Dedifferentiated amniotic fluid mesenchymal stem cell (primary cell): ENCODE measurements at regions not wholly inside any gene's neighbourhood (a gene's known extent, or its start where the extent isn't known, plus 50 kb on each side); places are given as distances from the start of the nearest gene placed in this dataset.
"Not testable (repeated sequence)": the region's sequence is repeated elsewhere in the genome, so short reads cannot be mapped to it uniquely, and the experiment has no call there.

ENCODE experiments used
- DNase-seq: peaks from one replicate; pipeline ENCODE4 v3.0.0-alpha.2; 2016; ENCODE audit errors: extremely low spot score

GRCh38 chr13:81393110-81393509 is 1052.2 kb upstream of the SPRY2 start:
- no peak for DNase-seq

GRCh38 chr13:81388400-81388799 is 1047.5 kb upstream of the SPRY2 start:
- DNase-seq: peak; percentile 5

- peak; percentile 9 for DNase-seq
Measured at GRCh38 chr13:81383444-81383843, 1042.5 kb upstream of the SPRY2 start.

DNA sequence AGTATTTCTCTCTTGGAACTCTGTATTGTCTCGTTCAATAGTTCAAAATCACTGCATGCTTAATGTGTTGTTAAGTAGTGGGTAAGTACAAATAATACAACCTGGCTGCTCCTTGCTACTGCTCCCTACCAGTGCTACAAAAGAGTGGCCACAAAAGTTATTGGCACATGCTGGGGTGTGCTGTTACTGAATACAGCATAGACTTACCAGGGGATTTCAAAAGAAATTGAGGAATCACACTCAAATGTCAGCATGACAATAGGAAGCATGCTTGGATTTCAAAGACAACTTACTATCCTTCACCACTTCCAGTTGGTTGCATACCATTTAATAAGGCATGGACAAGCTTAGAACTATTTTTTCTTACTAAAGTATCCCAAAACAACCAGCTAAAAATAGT is 1041.3 kb upstream of the SPRY2 start:
- DNase-seq: no peak

DNA sequence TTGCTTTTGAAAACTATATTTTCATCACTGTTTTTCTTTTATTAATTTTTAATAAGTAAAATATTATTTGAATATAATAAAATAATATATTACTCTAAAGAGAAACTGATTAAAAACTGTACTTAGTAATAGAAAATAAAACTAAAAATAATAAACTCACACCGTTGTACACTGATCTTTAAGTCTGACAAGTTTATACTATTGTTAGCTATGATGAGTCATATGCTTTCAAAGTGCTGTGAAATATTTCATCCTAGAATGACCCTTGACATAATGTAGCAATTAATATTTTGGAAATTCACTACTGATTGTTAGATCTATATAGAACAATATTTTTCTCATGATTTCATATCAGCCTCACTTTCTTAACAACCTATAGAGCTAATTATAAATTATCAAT is 1040.6 kb upstream of the SPRY2 start:
- no peak for DNase-seq

GRCh38 chr13:81379183-81379582 is 1038.3 kb upstream of the SPRY2 start:
- DNase-seq: no peak

DNA sequence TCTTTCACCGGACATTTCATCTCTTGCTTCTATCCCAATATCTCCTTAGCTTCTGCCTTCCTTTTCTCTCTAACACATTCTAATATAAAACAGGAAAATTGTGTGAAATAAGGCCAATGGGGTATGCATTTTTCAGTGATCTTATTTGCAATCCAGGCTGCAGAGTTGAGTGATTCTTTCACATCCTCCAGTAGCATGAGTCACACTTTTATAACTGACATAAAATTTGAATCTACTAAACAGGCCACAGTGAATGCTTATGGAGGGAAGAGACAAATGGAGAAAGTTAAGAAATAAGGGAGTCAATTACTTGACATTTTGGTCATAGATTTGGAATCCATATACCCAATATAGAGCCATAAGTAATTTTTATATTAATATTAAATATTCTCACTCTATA is 1037.0 kb upstream of the SPRY2 start:
- no peak for DNase-seq

- no peak for DNase-seq
Measured at GRCh38 chr13:81375709-81376108, 1034.8 kb upstream of the SPRY2 start.

DNA sequence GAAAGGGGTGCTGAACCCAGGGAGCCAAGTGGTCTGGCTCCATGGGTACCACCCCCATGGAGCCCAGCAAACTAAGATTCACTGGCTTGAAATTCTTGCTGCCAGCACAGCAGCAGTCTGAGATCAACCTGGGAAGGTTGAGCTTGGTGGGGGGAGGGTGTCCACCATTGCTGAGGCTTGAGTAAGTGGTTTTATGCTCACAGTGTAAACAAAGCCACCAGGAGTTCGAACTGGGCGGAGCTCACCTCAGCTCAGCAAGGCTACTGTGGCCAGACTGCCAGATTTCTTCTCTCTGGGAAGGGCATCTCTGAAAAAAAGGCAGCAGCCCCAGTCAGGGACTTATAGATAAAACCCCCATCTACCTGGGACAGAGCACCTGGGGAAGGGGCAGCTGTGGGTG is 1021.8 kb upstream of the SPRY2 start:
- not testable (repeated sequence) for DNase-seq

DNA sequence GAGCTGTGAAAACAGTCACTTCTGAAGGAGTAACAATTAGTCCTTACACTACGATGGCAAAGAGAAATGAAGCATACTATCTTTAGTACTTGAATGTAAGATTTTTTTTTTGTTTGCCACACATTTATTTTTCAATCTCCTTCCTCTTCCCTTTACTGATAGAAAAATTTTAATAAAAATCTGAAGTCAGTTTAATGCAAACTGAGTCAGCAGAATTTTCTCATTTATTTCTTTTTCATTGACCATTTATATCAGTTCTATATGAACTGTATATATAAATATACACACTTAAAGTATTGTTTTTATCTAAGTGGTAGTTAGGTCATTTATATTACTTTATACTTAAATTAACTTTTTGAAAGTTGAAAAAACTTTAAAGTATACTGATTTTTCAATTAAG is 1009.1 kb upstream of the SPRY2 start:
- no peak for DNase-seq

- DNase-seq: not testable (repeated sequence)
Measured at GRCh38 chr13:81340118-81341069, 999.5 kb upstream of the SPRY2 start.

GRCh38 chr13:81339666-81340065 is 998.7 kb upstream of the SPRY2 start:
- not testable (repeated sequence) for DNase-seq

GRCh38 chr13:81334481-81334880 is 993.6 kb upstream of the SPRY2 start:
- DNase-seq: no peak

DNA sequence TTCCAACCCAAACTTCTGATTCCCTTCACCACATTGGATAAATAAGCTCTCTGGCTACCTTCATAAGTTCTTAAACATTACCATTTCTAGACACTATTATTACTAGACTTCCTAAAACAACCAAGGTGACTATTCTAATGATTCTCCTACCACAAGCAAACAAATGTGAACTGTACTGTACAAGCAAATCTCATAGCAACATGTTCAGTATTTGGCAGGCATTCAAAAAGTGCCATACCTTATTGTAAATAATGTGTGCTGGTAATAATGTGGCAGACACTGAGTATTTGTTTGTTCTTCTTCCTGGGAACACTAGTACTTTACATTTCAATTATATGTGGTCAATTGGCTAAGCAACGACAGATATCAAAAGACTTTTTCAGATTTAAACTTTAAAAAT is 986.0 kb upstream of the SPRY2 start:
- no peak for DNase-seq

DNA sequence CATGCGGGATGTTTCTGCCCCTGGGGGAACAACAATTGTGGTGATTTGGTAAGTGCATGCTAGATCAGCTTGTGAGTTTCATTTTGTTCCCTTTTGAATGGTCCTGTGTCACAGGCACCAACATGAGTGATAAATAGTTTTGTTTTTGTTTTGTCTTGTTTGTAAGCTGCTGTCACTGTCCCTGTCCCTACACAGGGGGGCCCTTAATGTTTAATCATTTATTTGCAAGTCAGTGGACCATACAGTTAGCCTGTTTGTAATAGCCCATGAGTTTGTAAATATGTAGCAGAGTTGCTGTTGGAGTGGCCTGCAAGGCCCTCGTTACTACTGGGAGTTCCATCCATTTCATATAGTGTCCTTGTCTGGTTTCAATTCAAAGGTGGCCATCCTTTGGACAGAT is 979.6 kb upstream of the SPRY2 start:
- DNase-seq: no peak

GRCh38 chr13:81319351-81319750 is 978.4 kb upstream of the SPRY2 start:
- DNase-seq: no peak

GRCh38 chr13:81318231-81319019 is 977.5 kb upstream of the SPRY2 start:
- no peak for DNase-seq

GRCh38 chr13:81314461-81314860 is 973.5 kb upstream of the SPRY2 start:
- no peak for DNase-seq

DNA sequence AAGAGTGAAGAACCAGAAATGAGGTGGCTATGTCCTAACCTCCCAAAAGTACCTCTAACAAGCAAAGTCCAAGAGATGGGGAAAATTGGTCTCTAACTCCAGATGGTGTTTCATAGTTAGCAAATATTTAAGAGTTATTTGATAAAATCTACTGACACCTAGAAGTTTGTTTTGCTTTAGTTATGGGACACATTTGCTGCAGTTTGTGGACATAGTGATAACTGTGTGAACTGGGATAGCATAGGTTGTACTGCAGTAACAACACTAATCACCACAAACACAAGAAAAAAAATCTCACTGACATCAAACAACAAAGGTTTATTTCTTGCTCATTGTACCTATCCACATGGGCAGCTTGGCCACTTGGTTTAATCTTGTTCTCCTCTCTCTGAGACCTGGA is 965.0 kb upstream of the SPRY2 start:
- no peak for DNase-seq

DNA sequence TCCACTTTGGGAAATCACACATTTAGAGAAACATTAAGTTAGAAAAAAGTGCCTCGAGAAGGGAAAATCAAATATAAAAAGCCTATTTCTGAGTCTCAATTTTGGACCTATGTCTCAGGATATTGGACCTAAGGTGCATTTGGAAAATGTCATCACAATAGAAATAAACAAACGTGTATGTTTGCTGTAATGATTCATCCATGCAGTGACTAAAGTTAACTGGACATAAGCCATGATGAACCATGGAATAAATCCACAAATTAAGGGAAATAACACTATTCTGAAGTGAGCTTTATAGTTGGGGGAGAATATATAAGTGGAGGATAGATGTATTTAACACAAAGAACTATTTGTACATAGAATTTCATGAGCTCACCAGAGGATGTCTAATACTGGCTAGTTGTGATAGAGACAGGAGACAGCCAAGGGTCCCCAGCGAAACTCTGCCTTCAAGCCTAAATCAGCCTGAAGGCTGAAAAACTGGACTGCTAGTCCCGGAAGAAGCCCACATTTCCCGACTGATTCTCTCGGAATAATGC is 963.3 kb upstream of the SPRY2 start:
- no peak for DNase-seq

GRCh38 chr13:81302677-81303076 is 961.8 kb upstream of the SPRY2 start:
- DNase-seq: no peak

DNA sequence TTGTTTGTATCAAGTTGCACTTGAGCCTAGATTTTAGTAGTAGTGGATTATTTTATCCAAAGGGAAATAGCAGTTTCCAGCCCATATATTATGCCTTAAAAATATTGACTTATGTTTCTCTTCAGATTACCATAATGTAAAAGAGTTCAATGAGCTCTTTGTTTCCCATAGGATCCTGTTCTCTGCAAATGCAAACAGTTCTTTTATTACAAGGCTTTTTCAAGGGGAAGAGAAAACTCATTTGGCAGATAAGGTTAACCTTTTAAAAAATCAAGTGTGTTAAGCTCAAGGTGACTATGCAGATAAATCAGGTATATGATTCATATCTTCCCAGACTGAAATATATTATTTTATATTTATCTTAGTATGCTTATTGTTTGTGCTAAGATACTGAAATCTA is 961.2 kb upstream of the SPRY2 start:
- DNase-seq: no peak

GRCh38 chr13:81295177-81295576 is 954.3 kb upstream of the SPRY2 start:
- no peak for DNase-seq
